NCI-H2227 treated with DMSO at 0.1 percent for 48 hours (cell line): ENCODE measurements at regions not wholly inside any gene's neighbourhood (a gene's known extent, or its start where the extent isn't known, plus 50 kb on each side); places are given as distances from the start of the nearest gene placed in this dataset.
A peak's percentile ranks its signal among the peaks of the same experiment; 100 is the strongest.

Experiments used
- DNase-seq: peaks from one replicate; lab custom pipeline; 2025; lab: John Stamatoyannopoulos, UW

- DNase-seq = no peak
Measured at GRCh38 chr4:176981074-176981473, 188.4 kb upstream of the VEGFC start.

GRCh38 chr4:176981551-176981950 is 188.8 kb upstream of the VEGFC start:
- no peak for DNase-seq

GRCh38 chr4:176988226-176988625 is 195.5 kb upstream of the VEGFC start:
- no peak for DNase-seq

GRCh38 chr4:176989186-176989585 is 196.5 kb upstream of the VEGFC start:
- no peak for DNase-seq

GRCh38 chr4:176999935-177000543 is 207.3 kb upstream of the VEGFC start:
- DNase-seq = no peak

GRCh38 chr4:177001271-177002175 is 208.8 kb upstream of the VEGFC start:
- DNase-seq = no peak

- DNase-seq = no peak
Measured at GRCh38 chr4:177005674-177006230, 213.0 kb upstream of the VEGFC start.

- DNase-seq = no peak
Measured at GRCh38 chr4:177006331-177006730, 213.6 kb upstream of the VEGFC start.

GRCh38 chr4:177008071-177008835 is 215.5 kb upstream of the VEGFC start:
- no peak for DNase-seq

GRCh38 chr4:177008836-177009501 is 216.2 kb upstream of the VEGFC start:
- no peak for DNase-seq

GRCh38 chr4:177010418-177010817 is 217.7 kb upstream of the VEGFC start:
- no peak for DNase-seq

GRCh38 chr4:177012918-177013545 is 220.3 kb upstream of the VEGFC start:
- DNase-seq = no peak

- DNase-seq = no peak
Measured at GRCh38 chr4:177016541-177017141, 223.9 kb upstream of the VEGFC start.

- no peak for DNase-seq
Measured at GRCh38 chr4:177023951-177024350, 231.2 kb upstream of the VEGFC start.

- no peak for DNase-seq
Measured at GRCh38 chr4:177032341-177032740, 239.6 kb upstream of the VEGFC start.

GRCh38 chr4:177033135-177033534 is 240.4 kb upstream of the VEGFC start:
- DNase-seq = no peak

GRCh38 chr4:177033632-177034031 is 240.9 kb upstream of the VEGFC start:
- DNase-seq = no peak

- DNase-seq = no peak
Measured at GRCh38 chr4:177041356-177041755, 248.6 kb upstream of the VEGFC start.

- DNase-seq = peak; percentile 18
Measured at GRCh38 chr4:177047070-177047850, 254.5 kb upstream of the VEGFC start.

GRCh38 chr4:177047851-177048174 is 255.1 kb upstream of the VEGFC start:
- DNase-seq = no peak
